ENCODE measurements at regions not wholly inside any gene's neighbourhood (a gene's known extent, or its start where the extent isn't known, plus 50 kb on each side); places are given as distances from the start of the nearest gene placed in this dataset.

DNA sequence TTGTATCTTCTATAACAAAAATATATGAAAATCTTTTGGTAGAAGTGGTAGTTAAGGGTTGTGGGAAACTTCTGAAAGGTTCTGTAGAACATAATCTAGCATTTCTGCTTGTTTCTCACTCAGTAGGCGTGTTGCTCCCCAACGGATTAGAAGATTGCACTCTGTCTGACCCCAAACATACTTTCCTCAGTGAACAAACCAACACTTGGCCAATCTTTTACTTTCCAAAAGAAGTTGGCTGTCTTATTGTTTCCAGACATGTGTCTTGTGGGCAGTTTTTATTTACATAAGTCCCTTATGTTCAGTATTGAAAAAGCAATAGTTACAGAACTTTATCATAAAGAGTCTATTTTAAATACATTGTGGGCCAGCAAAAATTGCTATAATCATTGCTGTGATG, 312.8 kb upstream of the EPHA5 start:
- Histone ChIP-seq H2AFZ (ENCODE audit: low read length) (no peak overlapping the region), H3K9ac (ENCODE audit: insufficient read depth, low read depth, low read length) (no peak overlapping the region), H3K4me3 (replicated peaks in 1 of 3; ENCODE audit: insufficient read depth in 1 of 3, low read depth in 2 of 3, low read length in 3 of 3) (no peak overlapping the region), H3K79me2 (ENCODE audit: insufficient read depth, low read length) (no peaks in the 10 kb centered on the region), H3K4me2 (ENCODE audit: low read depth, low read length) (no peak overlapping the region), H3K27ac (ENCODE audit: extremely low read length, insufficient read depth, low read length) (no peak overlapping the region), H4K20me1 (ENCODE audit: insufficient read depth, low read length) (no peaks in the 10 kb centered on the region), H3K27me3 (ENCODE audit: control insufficient read depth in 1 of 2, insufficient read depth in 2 of 2, low read length in 2 of 2) (no peaks in the 10 kb centered on the region), H3K9me3 (ENCODE audit: low read length) (no peaks in the 10 kb centered on the region), H3K36me3 (replicated peaks in 1 of 2; ENCODE audit: control insufficient read depth in 1 of 2, insufficient read depth in 2 of 2, low read length in 2 of 2) (no peaks in the 10 kb centered on the region), H3K4me1 (ENCODE audit: insufficient read depth, low read length) (no peaks in the 10 kb centered on the region)
- ATAC-seq (no peak), FAIRE-seq (no peak), DNase-seq (ENCODE audit: low spot score) (no peak)
- CTCF ChIA-PET (ENCODE audit: low intra/inter-chr PET ratio, low total read pairs): no interaction called here
- WGBS (ENCODE audit: low lambda C conversion rate): 4% methylated on average over 2 of the region's 2 CpGs
- BruUV-seq (replicated peaks): no TSS peak
- intact Hi-C loops (cut with micrococcal nuclease; ENCODE audit: unreplicated experiment): no loop called here
- POLR2A ChIA-PET: no interaction called here
- in situ Hi-C loops (cut with HindIII; ENCODE audit: extremely low pct_ligation_motif_present, low pct_unique_long_range_greater_than_20kb): no loop called here
- no peak for TF ChIP-seq ZFP36L2 (CRISPR knock-in tag; IDR thresholded peaks at IDR 0.05)
- TF ChIP-seq, protein P1, sequence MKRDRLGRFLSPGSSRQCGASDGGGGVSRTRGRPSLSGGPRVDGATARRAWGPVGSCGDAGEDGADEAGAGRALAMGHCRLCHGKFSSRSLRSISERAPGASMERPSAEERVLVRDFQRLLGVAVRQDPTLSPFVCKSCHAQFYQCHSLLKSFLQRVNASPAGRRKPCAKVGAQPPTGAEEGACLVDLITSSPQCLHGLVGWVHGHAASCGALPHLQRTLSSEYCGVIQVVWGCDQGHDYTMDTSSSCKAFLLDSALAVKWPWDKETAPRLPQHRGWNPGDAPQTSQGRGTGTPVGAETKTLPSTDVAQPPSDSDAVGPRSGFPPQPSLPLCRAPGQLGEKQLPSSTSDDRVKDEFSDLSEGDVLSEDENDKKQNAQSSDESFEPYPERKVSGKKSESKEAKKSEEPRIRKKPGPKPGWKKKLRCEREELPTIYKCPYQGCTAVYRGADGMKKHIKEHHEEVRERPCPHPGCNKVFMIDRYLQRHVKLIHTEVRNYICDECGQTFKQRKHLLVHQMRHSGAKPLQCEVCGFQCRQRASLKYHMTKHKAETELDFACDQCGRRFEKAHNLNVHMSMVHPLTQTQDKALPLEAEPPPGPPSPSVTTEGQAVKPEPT (CRISPR knock-in tag; IDR thresholded peaks at IDR 0.05; ENCODE audit: low read depth): no peak
- no peak for TF ChIP-seq SRF (IDR thresholded peaks at IDR 0.05; ENCODE audit: low read depth, low read length)
- TF ChIP-seq KLF15 (CRISPR knock-in tag; IDR thresholded peaks at IDR 0.05; ENCODE audit: borderline replicate concordance): no peak
- TF ChIP-seq ZNF234 (CRISPR knock-in tag; conservative IDR thresholded peaks at IDR 0.05): no peak
- TF ChIP-seq ZNF816 (CRISPR knock-in tag; IDR thresholded peaks at IDR 0.05; ENCODE audit: borderline replicate concordance): no peak
- no peak for TF ChIP-seq HNRNPLL (IDR thresholded peaks at IDR 0.05; ENCODE audit: low read depth, low read length, poor library complexity, severe bottlenecking)
- TF ChIP-seq, protein P2, sequence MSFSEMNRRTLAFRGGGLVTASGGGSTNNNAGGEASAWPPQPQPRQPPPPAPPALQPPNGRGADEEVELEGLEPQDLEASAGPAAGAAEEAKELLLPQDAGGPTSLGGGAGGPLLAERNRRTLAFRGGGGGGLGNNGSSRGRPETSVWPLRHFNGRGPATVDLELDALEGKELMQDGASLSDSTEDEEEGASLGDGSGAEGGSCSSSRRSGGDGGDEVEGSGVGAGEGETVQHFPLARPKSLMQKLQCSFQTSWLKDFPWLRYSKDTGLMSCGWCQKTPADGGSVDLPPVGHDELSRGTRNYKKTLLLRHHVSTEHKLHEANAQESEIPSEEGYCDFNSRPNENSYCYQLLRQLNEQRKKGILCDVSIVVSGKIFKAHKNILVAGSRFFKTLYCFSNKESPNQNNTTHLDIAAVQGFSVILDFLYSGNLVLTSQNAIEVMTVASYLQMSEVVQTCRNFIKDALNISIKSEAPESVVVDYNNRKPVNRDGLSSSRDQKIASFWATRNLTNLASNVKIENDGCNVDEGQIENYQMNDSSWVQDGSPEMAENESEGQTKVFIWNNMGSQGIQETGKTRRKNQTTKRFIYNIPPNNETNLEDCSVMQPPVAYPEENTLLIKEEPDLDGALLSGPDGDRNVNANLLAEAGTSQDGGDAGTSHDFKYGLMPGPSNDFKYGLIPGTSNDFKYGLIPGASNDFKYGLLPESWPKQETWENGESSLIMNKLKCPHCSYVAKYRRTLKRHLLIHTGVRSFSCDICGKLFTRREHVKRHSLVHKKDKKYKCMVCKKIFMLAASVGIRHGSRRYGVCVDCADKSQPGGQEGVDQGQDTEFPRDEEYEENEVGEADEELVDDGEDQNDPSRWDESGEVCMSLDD (CRISPR knock-in tag; IDR thresholded peaks at IDR 0.05; ENCODE audit: borderline replicate concordance): no peak
- TF ChIP-seq ZSCAN29 (CRISPR knock-in tag; conservative IDR thresholded peaks at IDR 0.05): no peak
- TF ChIP-seq WIZ (CRISPR knock-in tag; IDR thresholded peaks at IDR 0.05): no peak
- TF ChIP-seq ZNF329 (CRISPR knock-in tag; IDR thresholded peaks at IDR 0.05; ENCODE audit: low read depth): no peak
- TF ChIP-seq ETV5 (CRISPR knock-in tag; IDR thresholded peaks at IDR 0.05; ENCODE audit: borderline replicate concordance): no peak
- TF ChIP-seq, protein P3, sequence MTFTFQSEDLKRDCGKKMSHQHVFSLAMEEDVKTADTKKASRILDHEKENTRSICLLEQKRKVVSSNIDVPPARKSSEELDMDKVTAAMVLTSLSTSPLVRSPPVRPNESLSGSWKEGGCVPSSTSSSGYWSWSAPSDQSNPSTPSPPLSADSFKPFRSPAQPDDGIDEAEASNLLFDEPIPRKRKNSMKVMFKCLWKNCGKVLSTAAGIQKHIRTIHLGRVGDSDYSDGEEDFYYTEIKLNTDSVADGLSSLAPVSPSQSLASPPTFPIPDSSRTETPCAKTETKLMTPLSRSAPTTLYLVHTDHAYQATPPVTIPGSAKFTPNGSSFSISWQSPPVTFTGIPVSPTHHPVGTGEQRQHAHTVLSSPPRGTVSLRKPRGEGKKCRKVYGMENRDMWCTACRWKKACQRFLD (CRISPR knock-in tag; IDR thresholded peaks at IDR 0.05; ENCODE audit: borderline replicate concordance): no peak
- TF ChIP-seq FOXK1 (CRISPR knock-in tag; IDR thresholded peaks at IDR 0.05; ENCODE audit: borderline replicate concordance, low read depth): no peak
- TF ChIP-seq, protein P4, sequence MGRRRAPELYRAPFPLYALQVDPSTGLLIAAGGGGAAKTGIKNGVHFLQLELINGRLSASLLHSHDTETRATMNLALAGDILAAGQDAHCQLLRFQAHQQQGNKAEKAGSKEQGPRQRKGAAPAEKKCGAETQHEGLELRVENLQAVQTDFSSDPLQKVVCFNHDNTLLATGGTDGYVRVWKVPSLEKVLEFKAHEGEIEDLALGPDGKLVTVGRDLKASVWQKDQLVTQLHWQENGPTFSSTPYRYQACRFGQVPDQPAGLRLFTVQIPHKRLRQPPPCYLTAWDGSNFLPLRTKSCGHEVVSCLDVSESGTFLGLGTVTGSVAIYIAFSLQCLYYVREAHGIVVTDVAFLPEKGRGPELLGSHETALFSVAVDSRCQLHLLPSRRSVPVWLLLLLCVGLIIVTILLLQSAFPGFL (CRISPR knock-in tag; IDR thresholded peaks at IDR 0.05): no peak
- TF ChIP-seq ZNF841 (CRISPR knock-in tag; IDR thresholded peaks at IDR 0.05; ENCODE audit: borderline replicate concordance): no peak

Measured in HepG2 (cell line).